Heart left ventricle (tissue), 16 donors: ENCODE measurements at regions not wholly inside any gene's neighbourhood (a gene's known extent, or its start where the extent isn't known, plus 50 kb on each side); places are given as distances from the start of the nearest gene placed in this dataset.
"Not testable (repeated sequence)": the region's sequence is repeated elsewhere in the genome, so short reads cannot be mapped to it uniquely, and the experiment has no call there.

Experiments used
- ATAC-seq, 4 donors: fragments of 200-7000 bp; cut with Tn5 transposase; one replicate each; pipeline ENCODE4 v1.9.1; 2020 to 2022; ENCODE audit warnings: moderate library complexity in 4 of 4, mild to moderate bottlenecking in 3 of 4, moderate number of reproducible peaks in 1 of 4
- DNase-seq, 5 donors: peaks; one replicate each; pipeline ENCODE4 v3.0.0-alpha.2; 2020
- H3K27ac ChIP-seq, 12 donors: fragments of 200-600 bp; sonication (generic) in 4 of 12; one replicate each; pipeline versions ENCODE4 v1.5.0 to v1.8.0; 2016 to 2022; ENCODE audit warnings: mild to moderate bottlenecking in 2 of 12
- H3K27me3 ChIP-seq, 9 donors: fragments of 200-600 bp; sonication (generic) in 2 of 9; one replicate each; pipeline versions ENCODE4 v1.5.1 to v1.8.0; 2016 to 2022; ENCODE audit warnings: mild to moderate bottlenecking in 3 of 9
- H3K36me3 ChIP-seq, 9 donors: fragments of 200-600 bp; sonication (generic) in 2 of 9; one replicate each; pipeline versions ENCODE4 v1.5.0 to v1.8.0; 2018 to 2022; ENCODE audit warnings: mild to moderate bottlenecking in 2 of 9
- H3K4me1 ChIP-seq, 12 donors: fragments of 200-600 bp; sonication (generic) in 4 of 12; one replicate each; pipeline versions ENCODE4 v1.5.0 to v1.8.0; 2016 to 2022; ENCODE audit warnings: mild to moderate bottlenecking in 3 of 12
- H3K4me3 ChIP-seq, 12 donors: fragments of 200-600 bp; sonication (generic) in 4 of 12; one replicate each; pipeline versions ENCODE4 v1.5.0 to v1.8.0; 2017 to 2022; ENCODE audit warnings: mild to moderate bottlenecking in 9 of 12, moderate library complexity in 4 of 12
- H3K9me3 ChIP-seq, 12 donors: fragments of 200-600 bp; sonication (generic) in 4 of 12; one replicate each; pipeline versions ENCODE4 v1.5.0 to v1.8.0; 2016 to 2022; ENCODE audit warnings: mild to moderate bottlenecking in 1 of 12
- POLR2A ChIP-seq, 2 donors: fragments of 450-650 bp; IDR thresholded peaks; one replicate each; pipeline ENCODE4 v1.6.1; 2017; ENCODE audit warnings: antibody characterized with exemption in 2 of 2, mild to moderate bottlenecking in 2 of 2, moderate library complexity in 2 of 2
- WGBS, 4 donors: extraction: QIAGEN DNeasy Blood & Tissue Kit in 2 of 4; methylation state at CpG; one replicate each; pipeline versions ENCODE4 v1.1.5 to v1.1.7; 2013 to 2018; 5-methylcytosine and 5-hydroxymethylcytosine counted together
- intact Hi-C, 10 donors: fragments of 100-400 bp; cut with DNase I; formaldehyde crosslinking; loops; one replicate each; pipeline versions ENCODE4 v1.11.1 to v1.14.2; 2022
- TF ChIP-seq, protein P1 (sequence below), 12 donors: fragments of 200-600 bp; sonication (generic) in 4 of 12; IDR thresholded peaks; one replicate each; pipeline versions ENCODE4 v1.5.0 to v1.8.0; 2018 to 2022; ENCODE audit warnings: antibody characterized with exemption in 12 of 12, mild to moderate bottlenecking in 5 of 12
- donor health status: ischemic (EF 13 %, LVEDD 7.1; RV severe dilation, severe dysfunction).
- donor health status: healthy with polysubstance abuse.
- donor health status: DM: no; HTN: yes; CAD: no.
- donor health status: DM: no; HTN: no; CAD: no.
- donor health status: ischemic (EF 25% LVEDD 6.9; RV normal size, moderate dysfunction).
- donor health status: ischemic (EF 25% LVEDD 5.7; RV mildly dilated, moderate dysfunction).
- donor health status: healthy.
- donor health status: DM: yes; HTN: yes; CAD: no.
- donor health status: ischemic (EF 35%, LVEDD 5.7; RV mildly dilated, moderate dysfunction).
- donor health status: nonischemic (EF 11% LVEDD 7.7; RV severe dilation, severe dysfunction).
- donor health status: DM: yes; HTN: yes; CAD: no.
- donor health status: PGD.
- donor health status: ischemic (EF 29% LVEDD 5.4; RV normal size, mild dysfunction).
- donor health status: nonischemic (EF 23%, LVEDD 6.1; RV moderate dilation, normal function).

DNA sequence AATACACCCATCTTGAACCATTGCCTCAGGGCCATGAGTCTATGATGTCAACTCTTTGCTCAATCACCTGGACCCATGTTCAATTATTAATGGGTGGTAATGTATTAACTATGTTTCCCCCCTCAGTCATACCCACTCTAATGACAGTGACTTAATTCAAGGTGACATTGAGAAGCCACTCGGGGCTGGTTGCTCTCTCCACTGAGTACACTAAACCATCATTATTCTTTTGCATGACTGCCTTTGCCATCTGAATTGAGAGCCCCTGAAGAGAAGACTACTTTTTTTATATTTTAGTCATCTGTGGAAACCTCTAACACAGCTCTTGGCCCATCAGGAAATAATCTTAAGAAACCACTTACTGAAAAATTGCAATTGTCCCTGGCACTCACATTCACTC lies 139.2 kb upstream of the SOX21 start:
- intact Hi-C loops = no loop called here
- Histone ChIP-seq H3K27me3 (no peaks in the 10 kb centered on the region), H3K9me3 (no peaks in the 10 kb centered on the region), H3K36me3 (no peaks in the 10 kb centered on the region), H3K4me1 (no peaks in the 10 kb centered on the region), H3K27ac (no peak overlapping the region), H3K4me3 (no peak overlapping the region)
- 72 to 94% (median 90%) methylated on average over 1 of the region's 1 CpG for WGBS, 4 donors
- no peak for ATAC-seq
- no peak for DNase-seq
- TF ChIP-seq, protein P1, sequence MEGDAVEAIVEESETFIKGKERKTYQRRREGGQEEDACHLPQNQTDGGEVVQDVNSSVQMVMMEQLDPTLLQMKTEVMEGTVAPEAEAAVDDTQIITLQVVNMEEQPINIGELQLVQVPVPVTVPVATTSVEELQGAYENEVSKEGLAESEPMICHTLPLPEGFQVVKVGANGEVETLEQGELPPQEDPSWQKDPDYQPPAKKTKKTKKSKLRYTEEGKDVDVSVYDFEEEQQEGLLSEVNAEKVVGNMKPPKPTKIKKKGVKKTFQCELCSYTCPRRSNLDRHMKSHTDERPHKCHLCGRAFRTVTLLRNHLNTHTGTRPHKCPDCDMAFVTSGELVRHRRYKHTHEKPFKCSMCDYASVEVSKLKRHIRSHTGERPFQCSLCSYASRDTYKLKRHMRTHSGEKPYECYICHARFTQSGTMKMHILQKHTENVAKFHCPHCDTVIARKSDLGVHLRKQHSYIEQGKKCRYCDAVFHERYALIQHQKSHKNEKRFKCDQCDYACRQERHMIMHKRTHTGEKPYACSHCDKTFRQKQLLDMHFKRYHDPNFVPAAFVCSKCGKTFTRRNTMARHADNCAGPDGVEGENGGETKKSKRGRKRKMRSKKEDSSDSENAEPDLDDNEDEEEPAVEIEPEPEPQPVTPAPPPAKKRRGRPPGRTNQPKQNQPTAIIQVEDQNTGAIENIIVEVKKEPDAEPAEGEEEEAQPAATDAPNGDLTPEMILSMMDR (IDR thresholded peaks at IDR 0.05) = no peak
- TF ChIP-seq POLR2A (IDR thresholded peaks at IDR 0.05) = no peak

DNA sequence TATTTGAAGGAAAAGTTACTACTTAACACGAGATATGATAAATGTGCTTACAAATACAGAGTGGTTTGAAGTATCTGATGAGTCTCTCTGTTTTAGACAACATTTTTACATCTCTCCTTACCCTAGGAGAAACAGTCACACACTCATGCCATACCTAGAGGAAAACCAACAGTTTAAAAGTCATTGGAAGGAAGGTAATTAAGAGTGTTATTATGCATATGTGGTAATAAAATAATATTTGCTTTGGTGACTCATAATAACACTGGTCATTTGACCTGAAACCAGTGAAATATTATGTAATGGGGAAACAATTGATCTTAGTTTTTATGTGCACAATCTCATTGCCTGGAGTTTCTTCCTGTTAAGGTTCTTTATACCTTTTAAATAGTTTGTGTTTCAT lies 136.9 kb upstream of the SOX21 start:
- no peak overlapping the region for H3K27ac ChIP-seq
- no peaks in the 10 kb centered on the region for H3K36me3 ChIP-seq
- 26 to 44% (median 36%) methylated on average over 1 of the region's 1 CpG for WGBS, 4 donors
- H3K4me3 ChIP-seq = no peak overlapping the region
- no peaks in the 10 kb centered on the region for H3K27me3 ChIP-seq
- H3K9me3 ChIP-seq = no peaks in the 10 kb centered on the region
- no peaks in the 10 kb centered on the region for H3K4me1 ChIP-seq
- intact Hi-C loops = no loop called here
- no peak for TF ChIP-seq POLR2A (IDR thresholded peaks at IDR 0.05)
- TF ChIP-seq, protein P1 (IDR thresholded peaks at IDR 0.05) = no peak
- no peak for DNase-seq
- ATAC-seq = no peak

DNA sequence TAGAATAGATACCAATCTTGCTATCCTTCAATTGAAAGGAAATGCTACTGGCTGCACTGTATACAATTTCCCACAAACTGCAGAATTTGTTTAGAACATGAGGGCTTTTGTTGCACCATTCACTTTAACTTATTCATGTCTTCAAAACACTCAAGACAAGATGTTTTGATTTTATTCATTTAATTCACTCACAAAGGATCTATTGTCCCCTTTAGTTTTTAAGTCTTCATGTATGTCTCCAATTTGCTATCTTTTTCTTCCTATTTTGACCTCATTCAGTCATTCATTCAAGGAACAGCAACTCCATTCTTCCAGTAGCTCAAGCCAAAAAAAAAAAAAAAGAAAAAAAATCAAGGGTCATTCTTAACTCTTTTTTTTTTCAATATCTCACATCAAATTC lies 130.6 kb upstream of the SOX21 start:
- ATAC-seq = no peak

DNA sequence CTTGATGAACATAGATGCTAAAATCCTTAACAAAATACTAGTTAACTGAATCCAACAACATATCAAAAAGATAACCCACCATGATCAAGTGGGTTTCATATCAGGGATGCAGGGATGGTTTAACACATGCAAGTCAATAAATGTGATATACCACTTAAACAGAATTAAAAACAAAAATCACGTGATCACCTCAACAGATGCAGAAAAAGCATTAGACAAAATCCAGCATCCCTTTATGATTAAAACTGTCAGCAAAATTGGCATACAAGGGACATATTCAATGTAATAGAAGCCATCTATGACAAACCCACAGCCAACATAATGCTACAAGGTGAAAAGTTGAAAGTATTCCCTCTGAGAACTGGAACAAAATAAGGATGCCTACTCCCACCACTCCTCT lies 124.7 kb upstream of the SOX21 start:
- DNase-seq, intact Hi-C loops, H3K36me3 ChIP-seq, H3K4me3 ChIP-seq, H3K4me1 ChIP-seq, H3K27me3 ChIP-seq, ATAC-seq, H3K9me3 ChIP-seq, H3K27ac ChIP-seq: not testable (repeated sequence)
- 85 to 91% (median 87%) methylated on average over 1 of the region's 1 CpG for whole genome bisulfite sequencing, 4 donors

More for the DNA sequence above, 130.6 kb upstream of the SOX21 start:
- no peak for DNase-seq
- no peaks in the 10 kb centered on the region for H3K36me3 ChIP-seq
- no peak overlapping the region for H3K27ac ChIP-seq
- no peaks in the 10 kb centered on the region for H3K4me1 ChIP-seq
- no peak for TF ChIP-seq POLR2A (IDR thresholded peaks at IDR 0.05)
- TF ChIP-seq, protein P1 (IDR thresholded peaks at IDR 0.05) = no peak
- H3K27me3 ChIP-seq = no peaks in the 10 kb centered on the region
- H3K9me3 ChIP-seq = no peaks in the 10 kb centered on the region
- no peak overlapping the region for H3K4me3 ChIP-seq
- intact Hi-C loops = no loop called here

DNA sequence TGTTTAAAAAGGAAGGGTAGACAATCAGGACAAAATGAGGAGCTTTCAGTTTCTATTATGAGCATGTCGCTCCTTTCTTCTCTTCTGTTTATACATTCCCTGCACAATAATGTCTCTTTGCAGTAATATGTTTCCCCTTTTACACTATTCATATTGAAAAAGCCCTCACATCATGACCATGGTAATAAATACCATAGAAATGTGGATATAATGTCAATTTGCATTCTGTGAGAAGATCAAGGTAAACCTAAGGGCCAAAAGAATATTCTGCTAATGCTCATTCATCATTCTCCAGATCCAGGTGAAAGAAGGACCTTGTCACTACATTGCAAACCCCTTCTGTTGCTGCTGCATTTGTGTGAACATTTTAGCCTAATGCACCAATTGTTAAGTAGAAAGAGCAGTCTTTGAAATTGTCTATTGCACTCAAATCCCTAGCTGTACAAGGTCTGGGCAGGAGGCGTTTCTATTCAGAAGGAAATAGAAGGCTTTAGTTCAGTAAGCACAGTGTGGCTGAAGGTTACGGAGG lies 117.6 kb upstream of the SOX21 start:
- TF ChIP-seq, protein P1 (IDR thresholded peaks at IDR 0.05) = no peak
- no peak for TF ChIP-seq POLR2A (IDR thresholded peaks at IDR 0.05)
- WGBS, 4 donors = 90 to 94% (median 91%) methylated on average over 3 of the region's 3 CpGs
- no peak overlapping the region for H3K27ac ChIP-seq
- H3K36me3 ChIP-seq = no peaks in the 10 kb centered on the region
- H3K4me1 ChIP-seq = peaks cover 0 to 5% (median 0%) of the 10 kb centered on the region in 12 donors
- peaks cover 0 to 4% (median 0%) of the 10 kb centered on the region in 9 donors for H3K27me3 ChIP-seq
- H3K4me3 ChIP-seq = no peak overlapping the region
- ATAC-seq (no peak), DNase-seq (no peak)
- intact Hi-C loops = no loop called here
- no peaks in the 10 kb centered on the region for H3K9me3 ChIP-seq
